NCI-H146 treated with DMSO at 0.1 percent for 48 hours (cell line): ENCODE measurements at regions not wholly inside any gene's neighbourhood (a gene's known extent, or its start where the extent isn't known, plus 50 kb on each side); places are given as distances from the start of the nearest gene placed in this dataset.
"Not testable (repeated sequence)": the region's sequence is repeated elsewhere in the genome, so short reads cannot be mapped to it uniquely, and the experiment has no call there.

ENCODE experiments used
- DNase-seq: peaks from one replicate; lab custom pipeline; 2025; ENCODE audit not compliant: unreplicated experiment; lab: John Stamatoyannopoulos, UW

GRCh38 chr9:18261181-18261580, 212.8 kb upstream of the ADAMTSL1 start:
- DNase-seq: no peak

- DNase-seq: no peak
Observed at GRCh38 chr9:18263377-18263776, 210.6 kb upstream of the ADAMTSL1 start.

DNA sequence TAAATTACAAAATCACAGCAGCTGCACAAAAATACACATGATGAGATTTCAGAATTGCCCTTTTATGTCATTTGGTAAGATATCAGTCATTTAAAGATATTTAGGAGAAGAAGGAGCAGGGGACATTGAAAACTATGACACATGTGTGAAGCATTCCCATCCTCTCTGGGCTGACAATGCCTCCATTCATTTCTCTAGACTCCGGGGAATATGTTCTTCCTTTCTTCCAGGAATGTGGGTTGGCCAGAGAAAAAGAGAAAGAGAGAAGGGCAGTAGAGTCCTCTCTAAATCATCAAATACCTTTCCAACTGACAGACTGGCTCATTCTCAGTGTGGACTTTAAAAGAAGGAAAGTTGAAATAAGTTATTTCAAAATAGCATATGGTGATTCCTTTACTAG, 205.6 kb upstream of the ADAMTSL1 start:
- no peak for DNase-seq

DNA sequence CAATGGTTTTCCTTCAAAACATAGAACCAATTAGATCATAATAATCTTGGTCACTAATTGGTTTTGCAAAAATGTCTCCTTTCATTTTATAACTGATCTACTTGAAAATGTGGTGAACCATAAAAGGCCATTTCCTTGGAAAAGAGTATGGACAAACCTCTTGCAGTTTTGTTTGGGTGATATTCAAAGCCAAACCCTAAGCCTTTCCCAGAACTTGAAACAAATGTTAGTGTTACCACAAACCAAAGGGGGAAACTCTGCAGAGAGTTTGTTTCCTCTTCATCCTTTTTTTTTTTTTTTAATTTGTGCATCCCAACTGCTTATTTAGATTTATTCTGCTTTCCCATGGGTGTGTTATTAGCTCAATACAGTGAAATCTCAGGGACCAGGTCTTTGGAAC, 204.4 kb upstream of the ADAMTSL1 start:
- no peak for DNase-seq

DNA sequence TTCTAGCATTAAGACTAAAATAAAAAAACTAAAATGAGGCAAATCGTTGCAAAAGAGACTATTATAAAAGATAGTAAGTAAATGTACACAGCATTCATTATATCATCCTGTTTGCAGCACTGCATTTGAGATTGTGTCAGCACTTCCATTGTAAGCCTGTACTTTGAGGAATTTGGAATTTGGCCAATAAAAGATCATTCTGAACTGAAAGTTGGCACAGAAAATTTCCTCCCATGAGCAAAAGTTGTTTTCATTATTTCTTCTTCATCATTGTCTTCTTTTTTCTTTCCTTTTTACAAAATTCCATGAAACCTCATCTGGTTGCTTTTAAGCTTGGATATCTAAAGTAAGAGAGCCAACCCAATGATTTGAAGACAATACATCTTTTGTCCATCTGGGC, 199.3 kb upstream of the ADAMTSL1 start:
- DNase-seq: no peak

GRCh38 chr9:18275313-18275990, 198.5 kb upstream of the ADAMTSL1 start:
- no peak for DNase-seq

- DNase-seq: no peak
Observed at GRCh38 chr9:18281291-18281690, 192.7 kb upstream of the ADAMTSL1 start.

DNA sequence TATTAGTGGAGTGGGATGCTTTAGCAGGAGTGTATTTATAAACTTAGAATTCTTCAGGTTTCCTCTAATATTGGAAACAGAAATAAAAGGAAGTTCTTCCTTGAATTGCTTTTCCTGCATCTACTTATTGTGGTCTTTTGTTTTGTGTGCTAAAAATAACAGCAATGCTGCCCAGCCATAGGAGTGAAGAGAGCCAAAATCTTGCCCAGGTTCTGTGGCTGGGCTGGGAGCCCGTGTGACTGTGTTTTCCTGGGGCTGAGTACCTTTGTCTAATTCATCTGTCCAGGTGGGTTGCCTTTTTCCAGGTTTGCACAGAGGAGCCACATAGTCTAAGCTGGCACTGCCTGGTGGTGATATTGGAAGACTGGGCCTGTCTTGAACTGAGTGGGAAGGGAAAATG, 179.7 kb upstream of the ADAMTSL1 start:
- no peak for DNase-seq

DNA sequence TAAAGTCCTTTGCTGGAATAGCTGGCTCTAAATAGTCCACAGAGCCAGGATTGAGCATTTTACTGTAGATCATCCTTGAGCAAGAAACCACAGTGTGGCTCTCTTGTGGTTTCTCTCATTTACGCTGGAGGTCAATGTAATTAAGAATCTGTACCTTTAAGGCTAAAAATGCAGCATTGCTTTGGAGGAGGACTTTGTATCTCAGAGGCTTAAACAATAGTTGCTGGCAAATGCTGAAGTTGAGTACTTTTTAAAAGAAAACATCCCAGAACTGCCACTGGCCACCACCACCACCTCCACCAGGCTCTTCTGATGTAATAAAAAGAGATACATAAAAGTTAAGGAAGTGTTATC, 177.3 kb upstream of the ADAMTSL1 start:
- no peak for DNase-seq

GRCh38 chr9:18297056-18297841, 176.7 kb upstream of the ADAMTSL1 start:
- DNase-seq: peak; percentile 36

GRCh38 chr9:18299449-18299848, 174.5 kb upstream of the ADAMTSL1 start:
- DNase-seq: no peak

DNA sequence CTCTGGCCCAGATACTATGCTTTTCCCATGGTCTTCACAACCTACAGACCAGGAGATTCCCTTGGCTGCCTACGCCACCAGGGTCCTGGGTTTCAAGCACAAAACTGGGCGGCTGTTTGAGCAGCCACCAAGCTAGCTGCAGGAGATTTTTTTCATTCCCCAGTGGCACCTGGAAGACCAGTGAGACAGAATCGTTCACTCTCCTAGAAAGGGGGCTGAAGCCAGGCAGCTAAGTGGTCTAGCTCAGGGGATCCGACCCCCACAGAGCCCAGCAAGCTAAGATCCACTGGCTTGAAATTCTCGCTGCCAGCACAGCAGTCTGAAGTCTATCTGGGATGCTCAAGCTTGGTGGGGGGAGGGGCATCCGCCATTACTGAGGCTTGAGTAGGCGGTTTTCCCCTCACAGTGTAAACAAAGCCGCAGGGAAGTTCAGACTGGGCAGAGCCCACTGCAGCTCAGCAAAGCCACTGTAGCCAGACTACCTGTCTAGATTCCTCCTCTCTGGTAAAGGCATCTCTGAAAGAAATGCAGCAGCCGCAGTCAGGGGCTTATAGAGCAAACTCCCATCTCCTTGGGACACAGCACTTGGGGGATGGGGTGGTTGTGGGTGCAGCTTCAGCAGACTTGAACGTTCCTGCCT, 168.7 kb upstream of the ADAMTSL1 start:
- DNase-seq: not testable (repeated sequence)

- no peak for DNase-seq
Observed at GRCh38 chr9:18314316-18314715, 159.6 kb upstream of the ADAMTSL1 start.

DNA sequence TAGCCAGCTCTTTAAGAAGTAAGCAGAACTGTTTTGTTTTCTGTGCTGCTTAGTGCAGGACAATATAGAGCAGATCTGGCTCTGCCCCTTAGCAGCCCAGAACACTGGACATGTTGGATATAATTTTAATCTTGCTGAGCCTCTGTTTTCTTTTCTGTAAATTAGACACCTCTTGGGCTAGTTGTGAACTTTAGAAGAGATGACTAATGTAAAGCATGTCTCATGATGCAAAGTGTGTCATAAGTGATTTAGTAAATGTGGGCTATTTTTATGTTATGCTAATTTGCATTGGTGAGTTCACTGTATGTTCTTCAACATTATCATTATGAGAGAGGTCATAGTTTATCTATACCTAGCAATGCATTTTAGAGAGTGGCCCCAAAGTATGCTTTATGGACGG, 156.1 kb upstream of the ADAMTSL1 start:
- DNase-seq: no peak

DNA sequence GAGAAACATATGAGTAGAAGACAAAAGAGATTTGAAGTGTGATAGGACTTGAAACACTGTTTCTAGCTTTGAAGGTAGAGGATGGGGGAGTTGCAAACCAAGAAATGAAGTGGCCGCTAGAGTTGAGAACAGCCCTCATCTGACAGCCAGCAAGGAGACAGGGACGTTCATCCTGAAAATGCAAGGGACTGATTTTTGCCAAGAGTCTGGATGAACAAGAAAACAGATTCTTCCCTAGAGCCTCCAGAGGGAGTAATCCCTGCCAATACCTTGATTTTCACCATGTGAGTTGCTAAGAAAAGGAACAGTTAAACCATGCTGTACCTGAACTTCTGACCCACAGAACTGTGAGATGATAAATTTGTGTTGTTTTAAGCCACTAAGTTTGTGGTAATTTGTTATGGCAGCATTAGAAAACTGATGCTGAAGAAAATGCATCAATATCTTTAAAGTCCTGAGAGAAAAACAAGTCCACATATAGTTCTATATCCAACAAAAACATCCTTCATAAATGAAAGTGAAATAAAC, 154.0 kb upstream of the ADAMTSL1 start:
- DNase-seq: no peak

DNA sequence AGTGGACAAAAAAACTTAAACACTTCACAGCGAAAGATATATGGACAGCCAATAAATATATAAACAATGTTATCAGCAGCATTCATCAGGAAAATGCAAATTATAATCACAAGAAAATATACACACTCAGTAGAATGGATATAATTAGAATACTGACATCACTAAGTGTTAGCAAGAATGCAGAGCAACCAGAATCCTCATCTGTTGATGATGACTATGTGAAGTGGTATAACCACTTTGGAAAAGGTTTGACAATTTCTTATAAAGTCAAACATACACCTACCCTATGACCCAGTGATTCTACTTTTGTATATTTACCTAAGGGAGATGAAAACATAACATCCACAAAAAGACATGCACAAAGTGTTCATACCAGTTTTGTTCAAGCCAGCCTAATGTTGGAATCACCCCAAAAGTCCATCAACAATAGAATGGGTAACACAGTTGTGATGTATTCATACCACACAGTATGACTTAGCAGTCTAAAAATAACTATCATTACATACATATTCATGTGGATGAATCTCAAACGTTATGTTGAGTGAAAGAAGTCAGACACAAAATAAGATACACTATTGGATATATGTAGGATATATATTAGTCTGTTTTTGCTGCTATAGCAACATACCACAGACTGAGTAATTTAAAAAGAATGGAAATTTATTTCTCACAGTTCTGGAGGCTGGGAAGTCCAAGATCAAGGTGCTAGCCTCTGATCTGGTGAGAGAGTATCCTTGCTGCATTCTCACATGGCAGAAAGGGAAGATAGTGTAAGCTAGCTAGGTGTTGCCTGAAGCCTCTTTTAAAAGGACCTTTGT, 148.8 kb upstream of the ADAMTSL1 start:
- DNase-seq: no peak

DNA sequence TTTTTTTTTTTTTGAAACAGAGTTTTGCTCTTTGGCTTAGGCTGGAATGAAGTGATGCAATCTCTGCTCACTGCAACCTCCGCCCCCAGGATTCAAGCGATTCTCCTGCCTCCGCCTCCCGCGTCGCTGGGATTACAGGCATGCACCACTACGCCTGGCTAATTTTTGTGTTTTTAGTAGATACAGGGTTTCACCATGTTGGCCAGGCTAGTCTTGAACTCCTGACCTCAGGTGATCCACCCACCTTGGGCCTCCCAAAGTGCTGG, 148.3 kb upstream of the ADAMTSL1 start:
- not testable (repeated sequence) for DNase-seq

DNA sequence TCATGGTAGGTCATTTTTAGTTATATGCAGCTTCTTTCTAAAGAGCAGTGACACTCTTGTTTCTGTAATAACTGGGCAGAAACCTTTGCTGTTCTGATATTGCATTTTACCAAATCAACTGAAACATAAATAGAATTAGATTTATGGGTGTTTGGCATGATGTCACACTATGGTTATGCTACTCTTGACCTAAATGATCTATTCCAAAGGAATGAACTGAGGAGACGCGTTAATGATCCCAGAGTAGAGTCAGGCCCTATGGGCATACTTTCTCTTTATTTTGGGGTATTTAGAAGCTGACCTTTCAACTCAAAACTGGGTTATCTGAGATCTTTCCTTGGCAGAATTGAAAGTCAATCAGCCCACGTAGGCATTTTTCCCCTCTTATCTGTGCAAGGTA, 146.8 kb upstream of the ADAMTSL1 start:
- DNase-seq: no peak

DNA sequence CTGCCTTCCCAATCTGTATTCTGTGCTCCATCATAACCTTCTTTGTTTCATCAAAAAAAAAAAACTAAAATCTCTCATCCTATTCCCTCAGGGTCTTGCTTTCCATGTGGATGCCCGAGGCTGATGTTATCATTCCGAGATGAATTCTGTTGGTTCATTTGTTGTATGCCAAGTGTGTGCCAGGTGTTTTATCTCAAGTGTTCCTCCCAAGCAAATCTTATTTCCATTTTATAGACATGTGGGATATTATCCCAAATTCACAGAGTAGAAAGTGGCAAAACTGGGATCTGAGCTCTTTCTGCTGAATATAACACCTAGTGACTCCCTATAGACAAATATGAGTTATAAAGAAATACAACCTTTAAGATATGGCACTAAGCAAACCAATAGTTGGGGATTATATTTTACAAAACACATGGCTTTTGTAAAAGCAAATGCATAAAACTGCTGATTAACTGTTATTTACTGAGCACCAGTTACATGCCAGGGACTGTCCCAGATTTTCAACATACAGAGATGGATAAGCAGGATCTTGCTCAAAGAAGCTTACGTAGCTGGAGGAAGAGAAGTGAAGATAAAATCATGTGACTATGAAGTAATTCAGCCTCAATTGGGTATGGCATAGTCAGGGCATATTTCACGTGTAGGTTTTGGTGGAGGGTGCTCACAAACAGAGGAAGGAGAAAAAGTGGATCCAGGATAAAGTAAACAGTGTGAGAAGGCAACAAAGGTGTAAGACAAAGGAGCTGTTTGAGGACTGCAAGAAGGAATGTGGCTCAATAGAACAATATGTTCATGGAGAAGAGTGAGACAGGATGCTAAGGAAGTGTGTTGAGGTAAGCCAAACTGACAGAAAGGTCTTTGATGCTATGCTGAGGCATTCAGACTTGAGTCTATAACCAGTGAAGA, 143.3 kb upstream of the ADAMTSL1 start:
- DNase-seq: peak; percentile 32

GRCh38 chr9:18331310-18331684, 142.7 kb upstream of the ADAMTSL1 start:
- DNase-seq: peak; percentile 34
